Fibroblast of the aortic adventitia (primary cell): ENCODE measurements at regions not wholly inside any gene's neighbourhood (a gene's known extent, or its start where the extent isn't known, plus 50 kb on each side); places are given as distances from the start of the nearest gene placed in this dataset.
A peak's percentile ranks its signal among the peaks of the same experiment; 100 is the strongest.
"Not testable (repeated sequence)": the region's sequence is repeated elsewhere in the genome, so short reads cannot be mapped to it uniquely, and the experiment has no call there.

Experiments
- DNase-seq: peaks from one replicate; pipeline ENCODE4 v3.0.0-alpha.2; 2010; ENCODE audit warnings: low read depth
- H3K4me3 ChIP-seq: 2 replicates; pipeline ENCODE4 v1.5.1; 2011; ENCODE audit warnings: low read depth, mild to moderate bottlenecking, control low read depth, low read length, moderate library complexity
- CTCF ChIP-seq: IDR thresholded peaks from 2 replicates; pipeline ENCODE4 v1.5.1; 2011; ENCODE audit warnings: mild to moderate bottlenecking, low read length, control low read depth, inconsistent platforms; ENCODE audit not compliant: insufficient read depth

GRCh38 chr12:19819231-19819630 is 379.9 kb downstream of the AEBP2 start:
- no peak for TF ChIP-seq CTCF
- DNase-seq: peak; percentile 90
- H3K4me3 ChIP-seq: no peak overlapping the region

- no peak for TF ChIP-seq CTCF
These were observed 383.2 kb downstream of the AEBP2 start for GRCh38 chr12:19822476-19822875.

DNA sequence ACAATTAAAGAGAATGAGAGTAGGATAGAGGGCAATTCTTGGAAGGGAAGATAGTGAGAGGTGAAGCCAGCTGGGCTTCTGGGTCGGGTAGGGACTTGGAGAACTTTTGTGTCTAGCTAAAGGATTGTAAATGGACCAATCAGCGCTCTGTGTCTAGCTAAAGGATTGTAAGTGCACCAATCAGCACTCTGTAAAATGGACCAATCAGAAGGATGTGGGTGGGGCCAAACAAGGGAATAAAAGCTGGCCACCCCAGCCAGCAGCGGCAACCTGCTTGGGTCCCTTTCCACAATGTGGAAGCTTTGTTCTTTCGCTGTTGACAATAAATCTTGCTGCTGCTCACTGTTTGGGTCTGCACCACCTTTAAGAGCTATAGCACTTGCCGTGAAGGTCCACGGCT is 384.0 kb downstream of the AEBP2 start:
- DNase-seq, H3K4me3 ChIP-seq: not testable (repeated sequence)

More at GRCh38 chr12:19822476-19822875, 383.2 kb downstream of the AEBP2 start:
- no peak overlapping the region for H3K4me3 ChIP-seq
- DNase-seq: no peak

DNA sequence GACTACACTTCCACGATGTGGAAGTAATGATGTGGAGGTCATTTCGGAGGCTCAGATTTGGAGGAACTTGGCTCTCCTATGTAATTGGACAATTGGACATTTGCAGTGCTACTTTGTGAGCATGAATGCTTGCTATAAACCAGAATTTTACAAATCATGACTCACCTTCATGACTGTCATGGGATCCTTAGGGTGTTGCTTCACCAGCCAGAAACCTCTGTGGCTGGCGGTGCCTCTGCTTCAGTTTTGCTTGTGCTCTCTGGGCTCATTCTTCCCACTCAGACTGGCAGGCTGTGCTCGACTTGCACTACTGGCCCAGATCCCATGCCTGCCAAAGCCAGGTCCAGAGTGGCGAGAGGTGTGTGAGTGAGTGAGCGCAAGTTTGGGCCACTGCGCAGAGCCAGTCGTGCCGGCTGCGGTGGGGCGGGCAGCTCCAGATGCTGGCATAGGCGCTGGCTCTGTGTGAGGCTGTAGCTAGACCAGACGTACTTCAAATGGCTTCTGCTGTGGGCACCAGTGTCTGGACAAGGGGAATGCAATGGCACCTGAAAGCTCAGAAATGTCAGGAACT is 387.8 kb downstream of the AEBP2 start:
- DNase-seq: no peak
- no peak overlapping the region for H3K4me3 ChIP-seq
- no peak for TF ChIP-seq CTCF

DNA sequence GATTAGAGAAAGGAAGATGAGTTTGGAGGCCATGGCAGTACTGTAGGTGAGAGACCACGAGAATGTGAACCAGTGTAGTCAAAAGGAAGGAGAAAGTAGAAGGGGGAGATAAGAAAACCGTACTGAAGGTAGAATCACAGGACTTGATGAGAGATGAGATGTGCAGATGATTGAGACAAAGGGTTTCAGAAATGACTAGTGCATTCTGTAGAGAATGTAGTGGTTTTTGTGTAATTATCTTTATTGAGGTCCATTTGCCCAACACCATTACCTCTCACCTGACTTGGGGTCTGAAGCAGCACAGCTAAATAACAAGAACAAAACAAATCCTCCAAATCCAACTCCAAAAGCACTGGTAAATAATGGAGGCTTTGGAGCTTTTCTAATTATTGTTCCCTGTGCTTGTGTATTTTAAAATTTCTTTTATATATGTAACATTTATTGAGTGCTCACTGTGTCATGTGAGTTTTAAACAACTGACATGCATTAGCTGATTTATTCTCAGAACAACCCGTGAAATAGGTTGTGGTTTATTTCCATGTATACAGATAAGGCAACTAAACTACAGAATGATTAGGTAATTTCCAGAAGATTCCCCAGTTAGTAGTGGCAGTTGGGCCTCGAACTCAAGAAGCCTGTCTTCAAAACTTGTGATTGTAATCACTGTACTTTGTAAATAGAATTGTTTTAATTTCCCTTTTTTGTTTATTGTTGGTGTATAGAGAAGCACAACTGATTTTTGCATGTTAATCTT is 390.0 kb downstream of the AEBP2 start:
- no peak for TF ChIP-seq CTCF
- no peak overlapping the region for H3K4me3 ChIP-seq
- DNase-seq: no peak

DNA sequence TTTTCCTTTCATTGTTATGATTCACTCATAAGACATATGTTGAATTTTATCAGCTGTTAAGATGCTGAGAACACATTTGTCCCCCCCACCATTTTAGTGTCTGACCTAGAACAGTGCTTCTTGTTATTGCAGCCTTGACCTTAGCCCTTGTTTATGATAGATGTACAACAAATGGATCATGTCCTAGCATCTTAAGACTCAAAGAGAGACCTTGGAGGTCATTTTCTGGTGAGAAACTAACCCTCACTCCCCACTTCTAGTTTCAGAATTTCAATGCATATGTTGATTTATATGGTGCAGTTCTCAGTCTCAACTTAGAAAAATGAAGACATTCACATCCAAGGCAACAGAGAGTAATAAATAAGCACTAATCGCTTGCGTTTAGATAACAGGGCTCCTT is 391.2 kb downstream of the AEBP2 start:
- TF ChIP-seq CTCF: no peak
- no peak overlapping the region for H3K4me3 ChIP-seq
- no peak for DNase-seq

DNA sequence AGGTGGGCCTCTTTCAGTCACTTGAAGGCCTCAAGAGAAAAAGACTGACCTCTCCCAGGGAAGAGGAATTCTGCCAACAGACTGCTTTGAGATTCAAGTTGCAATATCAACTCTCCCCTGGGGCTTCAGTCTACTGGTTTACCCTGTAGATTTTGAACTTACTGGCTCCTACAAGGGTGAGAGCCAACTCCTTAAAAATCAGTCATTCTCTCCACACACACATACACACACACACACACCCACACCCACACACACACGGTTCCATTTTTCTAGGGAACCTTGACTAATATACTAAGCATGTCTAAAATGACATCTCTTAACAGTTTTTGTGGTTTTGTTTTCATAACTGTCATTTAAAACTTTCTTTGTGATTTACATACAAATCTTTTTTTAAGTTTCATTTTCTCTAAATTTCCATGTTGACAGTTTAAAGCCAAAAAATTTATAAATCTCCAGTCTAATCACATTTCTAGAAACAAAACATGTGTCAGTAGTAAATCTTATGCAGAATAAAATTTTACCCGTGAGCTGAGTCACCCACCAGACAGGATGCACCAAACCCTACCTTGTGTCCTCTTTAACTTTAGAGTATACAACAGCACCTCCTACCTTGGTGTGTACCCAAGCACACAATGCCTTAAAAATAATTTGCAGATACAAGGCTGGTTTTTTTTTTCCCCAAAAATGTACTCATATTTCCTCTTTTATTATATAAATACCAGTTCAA is 394.6 kb downstream of the AEBP2 start:
- H3K4me3 ChIP-seq: no peak overlapping the region
- no peak for TF ChIP-seq CTCF
- peak; percentile 96 for DNase-seq
